IMR-90 (cell line): ENCODE measurements at regions not wholly inside any gene's neighbourhood (a gene's known extent, or its start where the extent isn't known, plus 50 kb on each side); places are given as distances from the start of the nearest gene placed in this dataset.

Experiments used
- POLR2A ChIP-seq: IDR thresholded peaks from 2 replicates; pipeline ENCODE4 v1.6.1; 2012; ENCODE audit warnings: mild to moderate bottlenecking, low read depth, low read length
- USF2 ChIP-seq: fragments of 150-350 bp; IDR thresholded peaks from 2 replicates; pipeline ENCODE4 v1.6.1; 2017; ENCODE audit warnings: mild to moderate bottlenecking, antibody characterized with exemption, low read length, low read depth
- TF ChIP-seq, protein P1 (sequence below): conservative IDR thresholded peaks from 2 replicates; pipeline ENCODE4 v1.5.1; 2012; ENCODE audit warnings: mild to moderate bottlenecking, low read depth, low read length, improper control_type of control experiment

DNA sequence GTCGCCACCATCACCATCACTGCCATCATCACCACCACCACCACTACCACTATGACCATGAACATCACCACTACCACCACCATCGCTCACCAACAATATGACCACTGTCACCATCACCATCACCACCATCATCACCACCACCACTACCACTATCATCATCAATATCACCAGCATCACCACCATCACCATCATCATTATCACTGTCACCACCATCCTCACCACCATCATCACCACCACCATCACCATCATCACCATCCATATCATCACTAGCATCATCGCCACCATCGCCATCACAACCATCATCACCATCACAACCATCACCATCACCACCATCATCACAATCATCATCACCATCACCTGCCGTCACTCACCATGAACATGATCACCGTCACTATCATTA is 184.6 kb downstream of the SHANK2 start:
- TF ChIP-seq USF2: no peak
- TF ChIP-seq, protein P1, sequence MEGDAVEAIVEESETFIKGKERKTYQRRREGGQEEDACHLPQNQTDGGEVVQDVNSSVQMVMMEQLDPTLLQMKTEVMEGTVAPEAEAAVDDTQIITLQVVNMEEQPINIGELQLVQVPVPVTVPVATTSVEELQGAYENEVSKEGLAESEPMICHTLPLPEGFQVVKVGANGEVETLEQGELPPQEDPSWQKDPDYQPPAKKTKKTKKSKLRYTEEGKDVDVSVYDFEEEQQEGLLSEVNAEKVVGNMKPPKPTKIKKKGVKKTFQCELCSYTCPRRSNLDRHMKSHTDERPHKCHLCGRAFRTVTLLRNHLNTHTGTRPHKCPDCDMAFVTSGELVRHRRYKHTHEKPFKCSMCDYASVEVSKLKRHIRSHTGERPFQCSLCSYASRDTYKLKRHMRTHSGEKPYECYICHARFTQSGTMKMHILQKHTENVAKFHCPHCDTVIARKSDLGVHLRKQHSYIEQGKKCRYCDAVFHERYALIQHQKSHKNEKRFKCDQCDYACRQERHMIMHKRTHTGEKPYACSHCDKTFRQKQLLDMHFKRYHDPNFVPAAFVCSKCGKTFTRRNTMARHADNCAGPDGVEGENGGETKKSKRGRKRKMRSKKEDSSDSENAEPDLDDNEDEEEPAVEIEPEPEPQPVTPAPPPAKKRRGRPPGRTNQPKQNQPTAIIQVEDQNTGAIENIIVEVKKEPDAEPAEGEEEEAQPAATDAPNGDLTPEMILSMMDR: no peak
- TF ChIP-seq POLR2A: no peak
